ENCODE measurements at regions not wholly inside any gene's neighbourhood (a gene's known extent, or its start where the extent isn't known, plus 50 kb on each side); places are given as distances from the start of the nearest gene placed in this dataset.

GRCh38 chr7:81221527-81222217 lies 302.8 kb upstream of the SEMA3C start:
- Histone ChIP-seq H3K36me3 (replicated peaks in 1 of 2) (no peaks in the 10 kb centered on the region), H3K4me3 (no peak overlapping the region), H3K4me1 (replicated peaks in 1 of 2) (no peaks in the 10 kb centered on the region), H3K27ac (no peak overlapping the region), H3K27me3 (no peaks in the 10 kb centered on the region), H3K9me3 (replicated peaks in 1 of 3) (peaks cover 0 to 11% (median 0%) of the 10 kb centered on the region in 3 donors)
- DNase-seq: no peak
- intact Hi-C loops (cut with DNase I): no loop called here
- WGBS, 4 donors: 71 to 85% (median 73%) methylated on average over 3 of the region's 3 CpGs
- TF ChIP-seq POLR2A (IDR thresholded peaks at IDR 0.05) (no peak), CTCF (IDR thresholded peaks at IDR 0.05) (no peak)

- no peak overlapping the region for H3K4me3 ChIP-seq
- H3K27ac ChIP-seq: no peak overlapping the region
- no peaks in the 10 kb centered on the region for H3K36me3 ChIP-seq (replicated peaks in 1 of 2)
- intact Hi-C loops (cut with DNase I): no loop called here
- H3K27me3 ChIP-seq: no peaks in the 10 kb centered on the region
- DNase-seq: no peak
- 60 to 78% (median 69%) methylated on average over 2 of the region's 2 CpGs for WGBS, 4 donors
- no peak for TF ChIP-seq CTCF (IDR thresholded peaks at IDR 0.05)
- no peak for TF ChIP-seq POLR2A (IDR thresholded peaks at IDR 0.05)
- H3K9me3 ChIP-seq (replicated peaks in 1 of 3): no peaks in the 10 kb centered on the region
- no peaks in the 10 kb centered on the region for H3K4me1 ChIP-seq (replicated peaks in 1 of 2)
Observed at GRCh38 chr7:81218480-81219106, 299.7 kb upstream of the SEMA3C start.

GRCh38 chr7:81213394-81213793 lies 294.5 kb upstream of the SEMA3C start:
- H3K4me1 ChIP-seq (replicated peaks in 1 of 2): no peaks in the 10 kb centered on the region
- no peaks in the 10 kb centered on the region for H3K9me3 ChIP-seq (replicated peaks in 1 of 3)
- H3K27ac ChIP-seq: no peak overlapping the region
- no peak for TF ChIP-seq POLR2A (IDR thresholded peaks at IDR 0.05)
- TF ChIP-seq CTCF (IDR thresholded peaks at IDR 0.05): no peak
- H3K36me3 ChIP-seq (replicated peaks in 1 of 2): no peaks in the 10 kb centered on the region
- no peak for DNase-seq
- intact Hi-C loops (cut with DNase I): no loop called here
- H3K4me3 ChIP-seq: no peak overlapping the region
- H3K27me3 ChIP-seq: no peaks in the 10 kb centered on the region

GRCh38 chr7:81211934-81212320 lies 293.1 kb upstream of the SEMA3C start:
- Histone ChIP-seq H3K9me3 (replicated peaks in 1 of 3) (no peaks in the 10 kb centered on the region), H3K4me3 (no peak overlapping the region), H3K27ac (no peak overlapping the region), H3K27me3 (no peaks in the 10 kb centered on the region), H3K36me3 (replicated peaks in 1 of 2) (no peaks in the 10 kb centered on the region), H3K4me1 (replicated peaks in 1 of 2) (no peaks in the 10 kb centered on the region)
- 35 to 69% (median 61%) methylated on average over 4 of the region's 4 CpGs for WGBS, 4 donors
- DNase-seq: no peak
- intact Hi-C loops (cut with DNase I): no loop called here
- TF ChIP-seq CTCF (IDR thresholded peaks at IDR 0.05) (no peak), POLR2A (IDR thresholded peaks at IDR 0.05) (no peak)

Measured in adrenal gland (tissue), 9 donors.